ENCODE measurements at regions not wholly inside any gene's neighbourhood (a gene's known extent, or its start where the extent isn't known, plus 50 kb on each side); places are given as distances from the start of the nearest gene placed in this dataset.
A peak's percentile ranks its signal among the peaks of the same experiment; 100 is the strongest.

DNA sequence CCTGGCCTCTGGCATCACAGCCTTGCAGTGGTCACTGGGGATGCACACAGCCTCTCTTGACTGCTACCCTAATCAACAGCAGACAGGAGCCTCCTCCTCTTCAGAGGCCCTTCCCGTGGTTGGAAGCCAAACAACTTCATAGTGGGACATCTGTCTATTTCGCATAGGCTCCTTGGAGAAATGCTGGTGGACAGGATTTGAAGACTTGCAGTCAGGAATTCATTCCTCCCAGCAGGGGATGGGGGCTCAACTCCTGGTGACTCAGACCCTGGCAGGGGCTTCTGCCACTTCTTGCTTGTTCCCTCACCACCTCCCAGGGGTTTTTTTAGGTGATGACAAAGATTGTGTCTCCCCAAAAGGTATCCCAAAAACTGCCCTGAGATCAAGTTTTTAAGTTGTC is 191.7 kb upstream of the CAMK1G start:
- Mint-ChIP-seq H3K4me1 (ENCODE audit: low read depth) (peaks cover 13% of the 10 kb centered on the region), H3K27me3 (no peaks in the 10 kb centered on the region), H3K9me3 (ENCODE audit: low read depth) (no peaks in the 10 kb centered on the region), H3K27ac (no peak overlapping the region), H3K4me3 (ENCODE audit: low read depth) (no peak overlapping the region), H3K36me3 (ENCODE audit: insufficient read depth) (no peaks in the 10 kb centered on the region)
- TF ChIP-seq, protein P1, sequence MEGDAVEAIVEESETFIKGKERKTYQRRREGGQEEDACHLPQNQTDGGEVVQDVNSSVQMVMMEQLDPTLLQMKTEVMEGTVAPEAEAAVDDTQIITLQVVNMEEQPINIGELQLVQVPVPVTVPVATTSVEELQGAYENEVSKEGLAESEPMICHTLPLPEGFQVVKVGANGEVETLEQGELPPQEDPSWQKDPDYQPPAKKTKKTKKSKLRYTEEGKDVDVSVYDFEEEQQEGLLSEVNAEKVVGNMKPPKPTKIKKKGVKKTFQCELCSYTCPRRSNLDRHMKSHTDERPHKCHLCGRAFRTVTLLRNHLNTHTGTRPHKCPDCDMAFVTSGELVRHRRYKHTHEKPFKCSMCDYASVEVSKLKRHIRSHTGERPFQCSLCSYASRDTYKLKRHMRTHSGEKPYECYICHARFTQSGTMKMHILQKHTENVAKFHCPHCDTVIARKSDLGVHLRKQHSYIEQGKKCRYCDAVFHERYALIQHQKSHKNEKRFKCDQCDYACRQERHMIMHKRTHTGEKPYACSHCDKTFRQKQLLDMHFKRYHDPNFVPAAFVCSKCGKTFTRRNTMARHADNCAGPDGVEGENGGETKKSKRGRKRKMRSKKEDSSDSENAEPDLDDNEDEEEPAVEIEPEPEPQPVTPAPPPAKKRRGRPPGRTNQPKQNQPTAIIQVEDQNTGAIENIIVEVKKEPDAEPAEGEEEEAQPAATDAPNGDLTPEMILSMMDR (IDR thresholded peaks at IDR 0.05; ENCODE audit: unreplicated experiment) = no peak
- no peak for DNase-seq (ENCODE audit: low spot score, unreplicated experiment)

DNA sequence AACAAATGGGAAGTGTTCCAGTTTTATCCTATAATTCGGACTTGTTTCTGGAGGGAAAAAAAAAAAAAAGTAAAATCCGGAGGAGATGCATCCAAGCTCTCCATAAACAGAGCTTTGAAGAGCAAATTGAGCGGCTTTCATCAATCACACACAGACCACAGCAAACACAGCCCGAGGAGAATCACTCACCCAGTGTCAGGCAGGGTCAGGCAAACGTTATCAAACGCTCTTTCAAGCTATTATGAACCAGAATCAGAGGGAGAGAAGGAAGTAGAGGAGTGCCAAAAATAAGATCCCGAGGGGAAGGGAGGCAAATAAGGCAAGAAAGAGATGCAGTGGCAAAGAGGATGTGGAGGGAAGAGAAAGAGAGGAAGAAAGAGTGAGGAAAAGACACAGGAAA is 188.3 kb upstream of the CAMK1G start:
- TF ChIP-seq, protein P1 (IDR thresholded peaks at IDR 0.05; ENCODE audit: unreplicated experiment) = no peak
- peaks cover 3% of the 10 kb centered on the region for H3K27me3 Mint-ChIP-seq
- no peak overlapping the region for H3K4me3 Mint-ChIP-seq (ENCODE audit: low read depth)
- no peaks in the 10 kb centered on the region for H3K9me3 Mint-ChIP-seq (ENCODE audit: low read depth)
- peaks cover 13% of the 10 kb centered on the region for H3K4me1 Mint-ChIP-seq (ENCODE audit: low read depth)
- no peaks in the 10 kb centered on the region for H3K36me3 Mint-ChIP-seq (ENCODE audit: insufficient read depth)
- no peak for DNase-seq (ENCODE audit: low spot score, unreplicated experiment)
- H3K27ac Mint-ChIP-seq = peak overlapping the region; percentile 12

DNA sequence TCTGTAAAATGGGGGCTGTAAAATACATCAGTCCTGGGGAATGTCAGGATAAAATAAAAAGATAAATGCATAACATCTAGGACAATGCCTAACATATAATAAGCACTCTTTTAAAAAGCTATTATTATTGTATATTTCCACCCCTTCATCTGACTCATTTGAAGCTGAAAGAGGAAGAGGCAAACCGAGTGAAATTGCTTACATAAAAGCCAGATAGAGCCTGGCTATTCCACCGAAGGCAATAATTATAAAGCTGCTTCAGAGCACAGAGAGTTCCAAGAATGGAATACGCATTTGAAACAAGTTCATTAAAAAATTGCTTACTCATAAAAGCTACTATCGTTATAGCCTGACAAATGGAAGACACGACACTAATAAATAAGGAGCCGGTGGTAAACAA is 186.1 kb upstream of the CAMK1G start:
- H3K4me1 Mint-ChIP-seq (ENCODE audit: low read depth) = peaks cover 13% of the 10 kb centered on the region
- no peak overlapping the region for H3K27ac Mint-ChIP-seq
- peaks cover 3% of the 10 kb centered on the region for H3K27me3 Mint-ChIP-seq
- no peaks in the 10 kb centered on the region for H3K9me3 Mint-ChIP-seq (ENCODE audit: low read depth)
- no peak overlapping the region for H3K4me3 Mint-ChIP-seq (ENCODE audit: low read depth)
- TF ChIP-seq, protein P1 (IDR thresholded peaks at IDR 0.05; ENCODE audit: unreplicated experiment) = no peak
- no peaks in the 10 kb centered on the region for H3K36me3 Mint-ChIP-seq (ENCODE audit: insufficient read depth)
- no peak for DNase-seq (ENCODE audit: low spot score, unreplicated experiment)

DNA sequence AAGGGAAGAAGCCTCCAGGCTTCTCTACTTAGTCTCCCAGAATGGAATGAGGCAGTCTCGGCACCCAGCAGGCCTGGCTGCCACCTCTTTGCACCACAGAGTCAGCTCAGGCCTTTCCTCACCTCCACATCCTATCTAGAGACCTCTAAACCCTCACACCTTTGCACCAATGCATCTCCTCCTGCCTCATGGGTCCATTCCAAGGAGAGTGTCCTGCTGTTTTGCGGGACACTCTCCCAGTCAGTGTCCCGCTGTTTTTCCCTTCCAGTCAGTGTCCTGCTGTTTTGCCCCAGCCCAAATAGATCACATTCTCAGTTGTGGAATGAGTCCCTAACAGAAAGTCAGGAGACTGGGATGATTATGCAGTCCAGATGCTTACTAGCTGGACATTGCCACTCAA is 185.6 kb upstream of the CAMK1G start:
- Mint-ChIP-seq H3K4me1 (ENCODE audit: low read depth) (peaks cover 13% of the 10 kb centered on the region), H3K27ac (peak overlapping the region; percentile 42), H3K27me3 (peaks cover 3% of the 10 kb centered on the region), H3K36me3 (ENCODE audit: insufficient read depth) (no peaks in the 10 kb centered on the region), H3K9me3 (ENCODE audit: low read depth) (no peaks in the 10 kb centered on the region), H3K4me3 (ENCODE audit: low read depth) (no peak overlapping the region)
- DNase-seq (ENCODE audit: low spot score, unreplicated experiment) = no peak
- TF ChIP-seq, protein P1 (IDR thresholded peaks at IDR 0.05; ENCODE audit: unreplicated experiment) = no peak

DNA sequence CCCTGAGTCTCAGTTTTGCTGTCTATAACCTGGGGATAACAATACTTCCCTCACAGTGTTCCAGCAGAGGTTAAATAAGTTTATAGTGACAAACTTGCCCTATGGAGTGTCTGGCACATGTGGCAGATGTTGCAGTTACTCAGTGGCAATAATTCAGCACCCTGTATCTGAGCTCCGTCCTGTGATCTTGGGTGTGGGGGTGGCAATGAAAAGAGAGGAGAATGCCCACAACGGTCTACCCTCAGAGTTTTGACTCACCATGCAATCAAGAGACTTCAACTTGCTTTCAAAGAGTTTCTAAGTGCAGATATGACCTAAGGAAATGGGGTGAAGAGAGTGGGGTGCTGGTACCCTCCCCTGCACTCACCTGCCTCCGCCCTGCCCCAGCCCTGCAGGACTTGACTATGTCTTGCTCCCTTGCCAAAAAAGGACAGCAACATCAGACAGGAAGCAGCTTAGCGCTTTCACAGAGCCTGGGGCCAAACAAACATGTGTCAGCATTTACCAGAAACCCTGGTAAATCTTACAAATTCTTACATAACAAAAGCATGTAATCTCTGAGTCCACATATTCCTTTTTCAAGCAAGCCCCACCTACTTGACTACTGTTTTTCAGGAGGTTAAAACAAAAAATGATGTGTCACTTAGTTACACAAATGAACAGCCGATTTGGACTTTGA is 185.1 kb upstream of the CAMK1G start:
- H3K9me3 Mint-ChIP-seq (ENCODE audit: low read depth) = no peaks in the 10 kb centered on the region
- DNase-seq (ENCODE audit: low spot score, unreplicated experiment) = no peak

More for the DNA sequence above, 185.1 kb upstream of the CAMK1G start:
- TF ChIP-seq, protein P1 (IDR thresholded peaks at IDR 0.05; ENCODE audit: unreplicated experiment) = no peak
- peaks cover 3% of the 10 kb centered on the region for H3K27me3 Mint-ChIP-seq
- peaks cover 13% of the 10 kb centered on the region for H3K4me1 Mint-ChIP-seq (ENCODE audit: low read depth)
- H3K27ac Mint-ChIP-seq = no peak overlapping the region
- H3K36me3 Mint-ChIP-seq (ENCODE audit: insufficient read depth) = no peaks in the 10 kb centered on the region
- H3K4me3 Mint-ChIP-seq (ENCODE audit: low read depth) = no peak overlapping the region
